GM18867 (cell line): ENCODE measurements at regions not wholly inside any gene's neighbourhood (a gene's known extent, or its start where the extent isn't known, plus 50 kb on each side); places are given as distances from the start of the nearest gene placed in this dataset.

Experiments
- ATAC-seq: cut with Tn5 transposase; IDR thresholded peaks from one replicate; pipeline ENCODE4 v1.9.1; 2021; ENCODE audit warnings: mild to moderate bottlenecking, moderate library complexity; ENCODE audit not compliant: unreplicated experiment

DNA sequence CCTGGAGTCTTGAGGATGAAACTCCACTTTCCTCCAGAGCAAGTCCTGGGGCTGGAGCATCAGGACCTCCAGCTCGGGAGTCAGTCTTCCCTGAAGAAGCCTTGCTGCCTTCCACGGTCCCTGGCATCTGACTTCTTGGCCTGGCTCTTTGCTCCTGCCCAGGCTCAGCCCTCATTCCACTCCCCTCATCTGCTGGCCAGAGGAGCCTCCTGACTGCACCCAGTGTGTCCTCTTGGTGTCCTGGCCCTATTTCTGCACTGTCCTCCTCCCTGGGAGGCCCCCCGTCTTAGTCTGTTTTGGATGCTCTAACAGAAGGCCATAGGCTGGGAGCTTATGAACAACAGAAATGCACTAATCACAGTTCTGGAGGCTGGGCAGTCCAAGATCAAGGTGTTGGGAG is 231.5 kb downstream of the LOXHD1 start:
- no peak for ATAC-seq

- no peak for ATAC-seq
Observed at GRCh38 chr18:46426021-46426678, 230.9 kb downstream of the LOXHD1 start.

GRCh38 chr18:46426679-46427047 is 230.4 kb downstream of the LOXHD1 start:
- no peak for ATAC-seq
